Lung (tissue), 11 donors: ENCODE measurements at regions not wholly inside any gene's neighbourhood (a gene's known extent, or its start where the extent isn't known, plus 50 kb on each side); places are given as distances from the start of the nearest gene placed in this dataset.

Experiments
- ATAC-seq: fragments of 200-7000 bp; cut with Tn5 transposase; one replicate; pipeline ENCODE4 v1.9.1; 2020; ENCODE audit warnings: moderate number of reproducible peaks; ENCODE audit not compliant: insufficient read depth, low FRiP score
- DNase-seq, 3 donors: peaks; one replicate each; pipeline ENCODE4 v3.0.0-alpha.2; 2013 to 2017
- H3K27ac ChIP-seq, 2 donors: one replicate each; pipeline ENCODE4 v1.5.1; 2013; ENCODE audit warnings: mild to moderate bottlenecking in 2 of 2, moderate library complexity in 2 of 2, control low read depth in 1 of 2, inconsistent platforms in 1 of 2, low read depth in 1 of 2, low read length in 1 of 2
- H3K27me3 ChIP-seq, 3 donors: one replicate each; pipeline ENCODE4 v1.5.1; 2013; ENCODE audit warnings: low read length in 2 of 3; ENCODE audit not compliant: control insufficient read depth in 3 of 3, insufficient read depth in 3 of 3
- H3K36me3 ChIP-seq, 4 donors: one replicate each; pipeline ENCODE4 v1.5.1; 2013; ENCODE audit warnings: low read length in 4 of 4, mild to moderate bottlenecking in 1 of 4, moderate library complexity in 1 of 4; ENCODE audit not compliant: control insufficient read depth in 4 of 4, insufficient read depth in 4 of 4
- H3K4me1 ChIP-seq, 5 donors: one replicate each; pipeline ENCODE4 v1.5.1; 2013; ENCODE audit warnings: low read length in 5 of 5, mild to moderate bottlenecking in 2 of 5, moderate library complexity in 1 of 5; ENCODE audit not compliant: control insufficient read depth in 5 of 5, insufficient read depth in 5 of 5
- H3K4me3 ChIP-seq: one replicate; pipeline ENCODE4 v1.5.1; 2013; ENCODE audit warnings: mild to moderate bottlenecking, control low read depth, moderate library complexity
- H3K9ac ChIP-seq, 2 donors: one replicate each; pipeline ENCODE4 v1.5.1; 2013; ENCODE audit warnings: low read length in 2 of 2, control low read depth in 1 of 2; ENCODE audit not compliant: insufficient read depth in 1 of 2
- H3K9me3 ChIP-seq, 4 donors: one replicate each; pipeline ENCODE4 v1.5.1; 2013; ENCODE audit warnings: low read length in 3 of 4, mild to moderate bottlenecking in 1 of 4, moderate library complexity in 1 of 4; ENCODE audit not compliant: control insufficient read depth in 4 of 4, insufficient read depth in 3 of 4
- WGBS, 2 donors: extraction: QIAGEN DNeasy Blood & Tissue Kit; methylation state at CpG; one replicate each; pipeline ENCODE4 v1.1.7; 2013; 5-methylcytosine and 5-hydroxymethylcytosine counted together
- TF ChIP-seq, protein P1 (sequence below): IDR thresholded peaks from 2 replicates; pipeline ENCODE4 v1.5.1; 2012; ENCODE audit warnings: mild to moderate bottlenecking; ENCODE audit errors: control extremely low read depth, extremely low read depth
- donor health status: control.
- donor health status: control.
- donor health status: Bipolar disorder and iron deficiency.
- donor health status: healthy.
- donor health status: DM: yes; HTN: yes; CAD: no.

GRCh38 chr2:230650585-230651137, 62.0 kb upstream of the CAB39 start:
- ATAC-seq (no peak), DNase-seq (no peak)
- Histone ChIP-seq H3K27me3 (no peaks in the 10 kb centered on the region), H3K36me3 (no peaks in the 10 kb centered on the region), H3K9ac (no peak overlapping the region), H3K27ac (no peak overlapping the region), H3K4me3 (no peak overlapping the region), H3K9me3 (no peaks in the 10 kb centered on the region), H3K4me1 (no peaks in the 10 kb centered on the region)
- WGBS, 2 donors: 64 to 85% methylated on average over 7 of the region's 7 CpGs
- TF ChIP-seq, protein P1, sequence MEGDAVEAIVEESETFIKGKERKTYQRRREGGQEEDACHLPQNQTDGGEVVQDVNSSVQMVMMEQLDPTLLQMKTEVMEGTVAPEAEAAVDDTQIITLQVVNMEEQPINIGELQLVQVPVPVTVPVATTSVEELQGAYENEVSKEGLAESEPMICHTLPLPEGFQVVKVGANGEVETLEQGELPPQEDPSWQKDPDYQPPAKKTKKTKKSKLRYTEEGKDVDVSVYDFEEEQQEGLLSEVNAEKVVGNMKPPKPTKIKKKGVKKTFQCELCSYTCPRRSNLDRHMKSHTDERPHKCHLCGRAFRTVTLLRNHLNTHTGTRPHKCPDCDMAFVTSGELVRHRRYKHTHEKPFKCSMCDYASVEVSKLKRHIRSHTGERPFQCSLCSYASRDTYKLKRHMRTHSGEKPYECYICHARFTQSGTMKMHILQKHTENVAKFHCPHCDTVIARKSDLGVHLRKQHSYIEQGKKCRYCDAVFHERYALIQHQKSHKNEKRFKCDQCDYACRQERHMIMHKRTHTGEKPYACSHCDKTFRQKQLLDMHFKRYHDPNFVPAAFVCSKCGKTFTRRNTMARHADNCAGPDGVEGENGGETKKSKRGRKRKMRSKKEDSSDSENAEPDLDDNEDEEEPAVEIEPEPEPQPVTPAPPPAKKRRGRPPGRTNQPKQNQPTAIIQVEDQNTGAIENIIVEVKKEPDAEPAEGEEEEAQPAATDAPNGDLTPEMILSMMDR: no peak

DNA sequence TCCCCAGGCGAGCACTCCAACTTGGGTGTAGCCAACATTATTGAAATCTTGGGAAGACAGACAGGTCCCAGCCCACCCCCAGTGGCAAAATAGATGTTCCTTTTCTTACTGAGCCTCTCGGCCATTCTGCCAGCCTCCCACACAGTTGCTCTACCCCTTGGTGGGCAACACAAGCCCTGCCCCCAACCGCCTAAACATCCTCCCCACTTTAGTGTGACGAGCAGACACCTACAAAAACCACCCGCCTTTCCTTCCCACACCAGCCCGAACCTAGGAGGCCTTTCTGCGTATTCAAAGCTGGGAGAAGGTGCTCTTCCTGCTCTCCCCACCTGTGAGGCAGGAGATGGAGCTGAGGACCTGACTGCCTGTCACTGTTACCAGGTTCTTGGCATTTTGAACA, 58.6 kb upstream of the CAB39 start:
- ATAC-seq (no peak), DNase-seq (no peak)
- Histone ChIP-seq H3K36me3 (no peaks in the 10 kb centered on the region), H3K27ac (no peak overlapping the region), H3K9me3 (no peaks in the 10 kb centered on the region), H3K4me1 (no peaks in the 10 kb centered on the region), H3K4me3 (no peak overlapping the region), H3K9ac (no peak overlapping the region), H3K27me3 (no peaks in the 10 kb centered on the region)
- TF ChIP-seq, protein P1: no peak
- 91 to 94% methylated on average over 7 of the region's 7 CpGs for WGBS, 2 donors

DNA sequence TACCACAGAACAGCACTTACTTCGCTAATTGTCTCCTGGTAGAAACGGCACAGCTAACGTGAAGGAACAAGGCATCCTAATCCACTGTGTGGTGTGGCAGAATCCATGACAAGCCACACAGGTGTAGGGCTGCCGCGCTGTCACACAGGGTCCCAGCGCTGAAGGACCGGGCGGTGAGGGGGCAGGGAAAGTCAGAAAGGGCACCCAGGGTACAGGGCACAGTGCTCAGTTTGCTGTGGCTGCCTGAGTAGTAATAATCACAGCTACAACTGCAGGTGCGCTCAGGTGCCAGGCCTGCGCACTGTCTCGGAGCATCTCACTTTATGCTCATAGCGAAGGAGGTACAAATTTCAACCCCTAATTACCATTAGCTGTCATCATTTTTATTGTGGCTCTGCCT, 55.2 kb upstream of the CAB39 start:
- TF ChIP-seq, protein P1: no peak
- Histone ChIP-seq H3K4me3 (no peak overlapping the region), H3K4me1 (peaks cover 0 to 5% (median 0%) of the 10 kb centered on the region in 5 donors), H3K27me3 (no peaks in the 10 kb centered on the region), H3K9ac (no peak overlapping the region), H3K36me3 (no peaks in the 10 kb centered on the region), H3K27ac (no peak overlapping the region), H3K9me3 (no peaks in the 10 kb centered on the region)
- DNase-seq: no peak
- 92 to 96% methylated on average over 12 of the region's 12 CpGs for WGBS, 2 donors
- ATAC-seq: no peak

GRCh38 chr2:230657906-230658305, 54.7 kb upstream of the CAB39 start:
- no peak overlapping the region for H3K9ac ChIP-seq
- H3K9me3 ChIP-seq: no peaks in the 10 kb centered on the region
- H3K36me3 ChIP-seq: no peaks in the 10 kb centered on the region
- H3K4me1 ChIP-seq: peaks cover 0 to 5% (median 0%) of the 10 kb centered on the region in 5 donors
- H3K4me3 ChIP-seq: no peak overlapping the region
- TF ChIP-seq, protein P1: no peak
- H3K27ac ChIP-seq: no peak overlapping the region
- 94 to 96% methylated on average over 10 of the region's 10 CpGs for WGBS, 2 donors
- no peak for ATAC-seq
- DNase-seq: no peak
- no peaks in the 10 kb centered on the region for H3K27me3 ChIP-seq
